IPS-18c (cell line): ENCODE measurements at regions not wholly inside any gene's neighbourhood (a gene's known extent, or its start where the extent isn't known, plus 50 kb on each side); places are given as distances from the start of the nearest gene placed in this dataset.
"Not testable (repeated sequence)": the region's sequence is repeated elsewhere in the genome, so short reads cannot be mapped to it uniquely, and the experiment has no call there.

Experiments used
- H3K4me3 ChIP-seq: 2 replicates; pipeline ENCODE4 v1.7.0; 2013; ENCODE audit warnings: low read depth, mild to moderate bottlenecking, low read length, moderate library complexity; ENCODE audit not compliant: insufficient read depth
- H3K9me3 ChIP-seq: one replicate; pipeline ENCODE4 v1.6.1; 2013; ENCODE audit warnings: mild to moderate bottlenecking, low read length, moderate library complexity; ENCODE audit not compliant: control insufficient read depth, insufficient read depth

GRCh38 chr6:144381499-144381898 lies 96.4 kb downstream of the UTRN start:
- H3K9me3 ChIP-seq, H3K4me3 ChIP-seq: not testable (repeated sequence)

- H3K9me3 ChIP-seq, result peaks cover 5% of the 10 kb centered on the region
- H3K4me3 ChIP-seq, result no peak overlapping the region
Observed at GRCh38 chr6:144383336-144383735, 98.2 kb downstream of the UTRN start.

GRCh38 chr6:144384427-144384826 lies 99.3 kb downstream of the UTRN start:
- Histone ChIP-seq H3K4me3 (no peak overlapping the region), H3K9me3 (peaks cover 5% of the 10 kb centered on the region)

- H3K9me3 ChIP-seq, H3K4me3 ChIP-seq: not testable (repeated sequence)
Observed at GRCh38 chr6:144389474-144389873, 104.3 kb downstream of the UTRN start.

GRCh38 chr6:144390202-144390601 lies 105.1 kb downstream of the UTRN start:
- Histone ChIP-seq H3K4me3 (no peak overlapping the region), H3K9me3 (no peaks in the 10 kb centered on the region)

GRCh38 chr6:144390886-144391285 lies 105.8 kb downstream of the UTRN start:
- H3K9me3 ChIP-seq, result no peaks in the 10 kb centered on the region
- H3K4me3 ChIP-seq, result no peak overlapping the region

GRCh38 chr6:144392536-144392935 lies 107.4 kb downstream of the UTRN start:
- H3K9me3 ChIP-seq, result no peaks in the 10 kb centered on the region
- no peak overlapping the region for H3K4me3 ChIP-seq

- H3K9me3 ChIP-seq, result no peaks in the 10 kb centered on the region
Observed at GRCh38 chr6:144394210-144394609, 109.1 kb downstream of the UTRN start.

GRCh38 chr6:144395014-144395413 lies 109.9 kb downstream of the UTRN start:
- H3K4me3 ChIP-seq, result no peak overlapping the region
- no peaks in the 10 kb centered on the region for H3K9me3 ChIP-seq

More at GRCh38 chr6:144394210-144394609, 109.1 kb downstream of the UTRN start:
- no peak overlapping the region for H3K4me3 ChIP-seq

- Histone ChIP-seq H3K4me3 (no peak overlapping the region), H3K9me3 (no peaks in the 10 kb centered on the region)
Observed at GRCh38 chr6:144395826-144396225, 110.7 kb downstream of the UTRN start.

GRCh38 chr6:144397141-144397540 lies 112.0 kb downstream of the UTRN start:
- no peaks in the 10 kb centered on the region for H3K9me3 ChIP-seq
- no peak overlapping the region for H3K4me3 ChIP-seq

- Histone ChIP-seq H3K9me3 (no peaks in the 10 kb centered on the region), H3K4me3 (no peak overlapping the region)
Observed at GRCh38 chr6:144400321-144400720, 115.2 kb downstream of the UTRN start.

- no peaks in the 10 kb centered on the region for H3K9me3 ChIP-seq
- no peak overlapping the region for H3K4me3 ChIP-seq
Observed at GRCh38 chr6:144401736-144402733, 116.9 kb downstream of the UTRN start.

GRCh38 chr6:144402750-144403149 lies 117.6 kb downstream of the UTRN start:
- Histone ChIP-seq H3K9me3 (no peaks in the 10 kb centered on the region), H3K4me3 (no peak overlapping the region)

- Histone ChIP-seq H3K4me3 (no peak overlapping the region), H3K9me3 (no peaks in the 10 kb centered on the region)
Observed at GRCh38 chr6:144405163-144405562, 120.0 kb downstream of the UTRN start.

GRCh38 chr6:144406796-144407195 lies 121.7 kb downstream of the UTRN start:
- H3K4me3 ChIP-seq, result no peak overlapping the region
- no peaks in the 10 kb centered on the region for H3K9me3 ChIP-seq

- Histone ChIP-seq H3K4me3 (no peak overlapping the region), H3K9me3 (no peaks in the 10 kb centered on the region)
Observed at GRCh38 chr6:144408161-144408560, 123.0 kb downstream of the UTRN start.

GRCh38 chr6:144410059-144410458 lies 124.9 kb downstream of the UTRN start:
- H3K9me3 ChIP-seq, result no peaks in the 10 kb centered on the region
- H3K4me3 ChIP-seq, result no peak overlapping the region

GRCh38 chr6:144410574-144410973 lies 125.4 kb downstream of the UTRN start:
- not testable (repeated sequence) for H3K4me3 ChIP-seq, H3K9me3 ChIP-seq
